Kidney (tissue), 13 donors: ENCODE measurements at regions not wholly inside any gene's neighbourhood (a gene's known extent, or its start where the extent isn't known, plus 50 kb on each side); places are given as distances from the start of the nearest gene placed in this dataset.

Experiments
- DNase-seq, 5 donors: peaks; one replicate each; pipeline ENCODE4 v3.0.0-alpha.2; 2013 to 2020
- FAIRE-seq: peaks from 2 replicates; lab custom pipeline; 2012; peaks lifted over from hg19 to GRCh38; lab: Jason Lieb, UNC
- H3K27ac ChIP-seq, 2 donors: one replicate each; pipeline ENCODE4 v1.7.0; 2013; ENCODE audit warnings: low read depth in 2 of 2, low read length in 2 of 2, inconsistent platforms in 1 of 2
- H3K27me3 ChIP-seq: one replicate; pipeline ENCODE4 v1.7.1; 2013; ENCODE audit warnings: low read length, inconsistent platforms; ENCODE audit not compliant: control insufficient read depth, insufficient read depth
- H3K36me3 ChIP-seq, 3 donors: one replicate each; pipeline versions ENCODE4 v1.7.0 to v1.7.1; 2013; ENCODE audit warnings: low read length in 3 of 3, control low read depth in 1 of 3, inconsistent platforms in 1 of 3; ENCODE audit not compliant: insufficient read depth in 3 of 3, control insufficient read depth in 2 of 3
- H3K4me1 ChIP-seq, 3 donors: one replicate each; pipeline versions ENCODE4 v1.7.0 to v1.7.1; 2013; ENCODE audit warnings: low read length in 3 of 3, inconsistent platforms in 1 of 3, low read depth in 1 of 3; ENCODE audit not compliant: control insufficient read depth in 2 of 3, insufficient read depth in 2 of 3
- H3K4me3 ChIP-seq, 3 donors: one replicate each; pipeline versions ENCODE4 v1.7.0 to v1.8.1; 2013; ENCODE audit warnings: low read length in 3 of 3, control low read depth in 1 of 3, inconsistent platforms in 1 of 3
- H3K9ac ChIP-seq, 3 donors: one replicate each; pipeline versions ENCODE4 v1.7.0 to v1.7.1; 2013; ENCODE audit warnings: low read length in 3 of 3, control low read depth in 1 of 3, inconsistent platforms in 1 of 3
- H3K9me3 ChIP-seq, 3 donors: one replicate each; pipeline versions ENCODE4 v1.7.0 to v1.7.1; 2013; ENCODE audit warnings: low read length in 3 of 3, control low read depth in 1 of 3, inconsistent platforms in 1 of 3; ENCODE audit not compliant: control insufficient read depth in 2 of 3, insufficient read depth in 1 of 3
- intact Hi-C: fragments of 100-400 bp; cut with DNase I; formaldehyde crosslinking; loops from one replicate; pipeline ENCODE4 v1.11.1; 2022
- TF ChIP-seq, protein P1 (sequence below): IDR thresholded peaks from 3 replicates; pipeline ENCODE4 v1.5.1; 2012; ENCODE audit warnings: mild to moderate bottlenecking, moderate library complexity, borderline replicate concordance; ENCODE audit not compliant: insufficient read depth; ENCODE audit errors: extremely low read depth
- donor health status: control.
- donor health status: control.
- donor health status: control.
- donor health status: control.
- donor health status: control.
- donor health status: DM: yes; HTN: yes; CAD: no.
- donor health status: Normal renal cell carcinoma (clear cell type).

DNA sequence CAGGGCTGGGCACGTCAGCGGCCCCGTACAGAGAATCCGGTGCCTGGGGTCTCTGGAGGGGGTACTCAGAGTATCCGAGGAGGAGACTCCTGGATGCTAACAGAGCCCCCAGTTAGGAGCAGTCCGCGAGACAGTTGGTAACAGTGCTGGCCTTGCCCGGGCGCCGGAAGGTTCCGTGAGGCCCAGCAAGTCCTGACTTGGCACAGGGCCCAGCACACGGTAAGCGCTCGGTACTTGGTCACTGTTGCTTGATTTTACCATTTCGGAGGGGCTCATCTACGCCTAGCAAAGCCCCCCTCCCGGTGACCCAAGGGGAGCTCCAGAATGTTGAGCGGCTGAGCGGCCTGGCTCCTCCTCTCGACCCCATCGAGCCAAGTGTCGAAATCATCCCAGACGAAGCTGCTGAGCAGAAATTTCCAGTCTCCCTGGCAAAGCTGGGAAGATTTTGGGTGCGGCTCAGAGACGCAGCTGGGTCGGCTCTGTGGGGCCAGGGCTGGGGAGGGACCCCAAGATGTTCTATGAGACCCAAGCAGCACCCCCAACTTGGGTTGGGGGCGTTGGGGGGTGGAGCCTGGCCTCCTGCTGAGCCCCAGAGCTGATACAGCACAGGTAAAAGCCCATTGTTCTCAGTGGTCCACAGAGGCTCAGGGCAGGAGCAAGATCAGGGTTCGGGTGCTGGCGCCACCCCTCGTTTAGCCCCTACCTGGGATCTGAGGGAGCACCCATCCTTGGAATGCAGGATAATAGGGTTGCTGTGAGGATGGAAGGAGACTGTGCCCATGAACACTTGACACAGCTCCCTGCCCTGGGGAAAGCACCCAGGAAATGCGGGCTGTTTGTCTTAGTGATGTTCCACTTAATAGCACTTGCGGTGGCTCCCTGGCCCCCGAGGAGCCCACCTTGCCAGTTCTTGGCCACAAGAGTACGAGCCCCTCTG lies 137.2 kb downstream of the C9orf50 start:
- Histone ChIP-seq H3K27me3 (no peaks in the 10 kb centered on the region), H3K9ac (peak overlapping the region in 2 of 3 donors; percentile 88 to 92), H3K27ac (peak overlapping the region; percentile 99 to 100), H3K4me1 (peaks cover 10 to 59% (median 56%) of the 10 kb centered on the region in 3 donors), H3K4me3 (peak overlapping the region in 1 of 3 donors; percentile 43), H3K36me3 (no peaks in the 10 kb centered on the region), H3K9me3 (no peaks in the 10 kb centered on the region)
- intact Hi-C loops: no loop called here
- TF ChIP-seq, protein P1, sequence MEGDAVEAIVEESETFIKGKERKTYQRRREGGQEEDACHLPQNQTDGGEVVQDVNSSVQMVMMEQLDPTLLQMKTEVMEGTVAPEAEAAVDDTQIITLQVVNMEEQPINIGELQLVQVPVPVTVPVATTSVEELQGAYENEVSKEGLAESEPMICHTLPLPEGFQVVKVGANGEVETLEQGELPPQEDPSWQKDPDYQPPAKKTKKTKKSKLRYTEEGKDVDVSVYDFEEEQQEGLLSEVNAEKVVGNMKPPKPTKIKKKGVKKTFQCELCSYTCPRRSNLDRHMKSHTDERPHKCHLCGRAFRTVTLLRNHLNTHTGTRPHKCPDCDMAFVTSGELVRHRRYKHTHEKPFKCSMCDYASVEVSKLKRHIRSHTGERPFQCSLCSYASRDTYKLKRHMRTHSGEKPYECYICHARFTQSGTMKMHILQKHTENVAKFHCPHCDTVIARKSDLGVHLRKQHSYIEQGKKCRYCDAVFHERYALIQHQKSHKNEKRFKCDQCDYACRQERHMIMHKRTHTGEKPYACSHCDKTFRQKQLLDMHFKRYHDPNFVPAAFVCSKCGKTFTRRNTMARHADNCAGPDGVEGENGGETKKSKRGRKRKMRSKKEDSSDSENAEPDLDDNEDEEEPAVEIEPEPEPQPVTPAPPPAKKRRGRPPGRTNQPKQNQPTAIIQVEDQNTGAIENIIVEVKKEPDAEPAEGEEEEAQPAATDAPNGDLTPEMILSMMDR: no peak
- DNase-seq (peak; percentile 81 to 97 (median 91)), FAIRE-seq (no peak)

DNA sequence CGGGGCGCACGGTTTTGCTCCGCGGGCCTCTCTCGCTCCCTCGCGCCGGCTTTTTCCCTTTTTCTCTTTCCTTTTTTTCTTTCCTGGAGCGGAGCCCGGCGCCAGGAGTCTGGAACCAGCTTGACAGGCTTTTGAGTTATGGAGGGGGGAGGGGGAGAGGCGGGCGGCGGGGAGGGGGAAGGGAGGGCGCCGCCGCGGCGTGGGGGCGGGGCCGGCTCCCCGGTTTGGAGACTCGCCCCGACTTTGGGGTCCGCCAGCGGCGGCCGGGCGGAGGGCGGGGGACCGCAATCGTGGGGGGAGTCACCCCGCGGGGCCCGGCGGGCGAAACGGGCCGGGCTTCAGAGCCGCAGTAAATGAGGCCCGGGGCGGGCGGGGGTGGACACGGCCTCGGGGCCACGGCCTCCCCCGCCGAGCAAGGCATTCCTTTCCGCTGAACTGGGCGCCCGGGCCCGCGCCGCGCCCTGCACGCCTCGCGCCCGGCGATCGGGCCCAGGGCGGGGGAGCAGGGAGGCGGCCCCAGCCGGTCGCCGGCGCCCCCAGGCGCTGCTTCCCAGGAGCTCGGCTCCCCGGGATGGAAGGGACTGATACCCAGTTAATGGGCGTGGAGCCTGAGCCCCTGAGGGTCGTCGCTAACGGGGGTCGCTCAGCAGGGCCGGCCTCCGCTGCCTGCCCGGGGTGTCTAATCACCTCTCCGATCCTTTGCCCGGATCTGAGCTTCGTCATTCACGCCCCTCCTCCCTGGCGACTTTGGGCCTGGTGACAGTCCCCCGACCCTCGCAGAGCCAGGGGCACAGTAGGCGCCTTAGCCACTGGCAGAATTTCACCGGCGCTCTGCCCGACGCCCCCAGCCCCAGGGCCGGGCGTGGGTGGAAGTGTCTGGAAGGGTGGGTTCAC lies 138.1 kb downstream of the C9orf50 start:
- Histone ChIP-seq H3K9ac (peak overlapping the region in 2 of 3 donors; percentile 61 to 92), H3K27ac (peak overlapping the region; percentile 99 to 100), H3K27me3 (no peaks in the 10 kb centered on the region), H3K9me3 (no peaks in the 10 kb centered on the region), H3K36me3 (no peaks in the 10 kb centered on the region), H3K4me3 (peak overlapping the region in 1 of 3 donors; percentile 46), H3K4me1 (peaks cover 10 to 57% (median 53%) of the 10 kb centered on the region in 3 donors)
- TF ChIP-seq, protein P1: peak; percentile 8
- intact Hi-C loops: no loop called here
- FAIRE-seq (no peak), DNase-seq (peak; percentile 90 to 97 (median 95))

DNA sequence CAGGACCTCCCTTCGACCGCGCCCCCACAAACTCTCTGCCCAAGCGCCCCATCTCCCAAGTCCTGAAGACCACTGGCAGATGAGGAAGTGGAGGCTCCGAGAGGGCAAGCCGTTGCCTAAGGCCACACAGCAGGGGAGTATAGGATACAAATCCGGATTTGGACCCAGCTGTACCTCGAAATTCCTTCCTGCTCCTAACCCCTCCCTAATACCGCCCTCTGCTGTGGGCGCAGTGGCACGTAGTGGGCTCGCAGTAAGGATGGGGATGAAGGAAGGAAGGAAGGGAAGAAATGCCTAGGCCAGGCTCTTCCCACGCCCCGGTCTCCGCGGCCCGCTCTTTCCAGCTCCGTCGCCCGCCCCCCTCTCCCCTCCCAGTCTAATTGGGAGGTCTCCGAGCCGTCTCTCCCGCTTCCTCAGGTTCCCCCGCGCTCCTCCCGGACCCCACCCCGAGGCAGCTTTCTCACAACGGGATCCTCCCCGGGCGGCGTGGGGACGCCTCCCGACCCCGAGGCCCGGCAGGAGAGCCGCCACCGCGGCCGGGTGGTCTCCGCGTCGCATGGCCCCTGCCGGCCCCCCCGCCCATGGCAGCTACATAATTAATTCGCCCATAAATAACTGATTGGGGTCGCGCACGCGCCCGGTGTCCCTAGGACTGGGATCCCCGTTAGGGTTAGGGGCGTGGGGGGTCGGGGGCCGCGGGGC lies 138.9 kb downstream of the C9orf50 start:
- FAIRE-seq (no peak), DNase-seq (peak in 2 of 5 donors; percentile 90)
- peak overlapping the region in 1 of 3 donors; percentile 46 for H3K4me3 ChIP-seq
- peaks cover 10 to 49% (median 45%) of the 10 kb centered on the region in 3 donors for H3K4me1 ChIP-seq
- no peaks in the 10 kb centered on the region for H3K36me3 ChIP-seq
- TF ChIP-seq, protein P1: no peak
- intact Hi-C loops: no loop called here
- H3K9ac ChIP-seq: peak overlapping the region in 2 of 3 donors; percentile 59 to 83
- no peaks in the 10 kb centered on the region for H3K27me3 ChIP-seq
- peak overlapping the region; percentile 99 to 100 for H3K27ac ChIP-seq
- no peaks in the 10 kb centered on the region for H3K9me3 ChIP-seq
